SK-N-SH (cell line): ENCODE measurements at regions not wholly inside any gene's neighbourhood (a gene's known extent, or its start where the extent isn't known, plus 50 kb on each side); places are given as distances from the start of the nearest gene placed in this dataset.

Experiments
- CTCF ChIA-PET: fragments of 300-600, 350-600 bp; formaldehyde crosslinking; extraction: SDS; loops from one replicate; lab custom pipeline; 2021; lab: Yijun Ruan, JAX
- POLR2A ChIA-PET: fragments of 350-600 bp; sonication (Branson Sonifier 250); formaldehyde crosslinking; extraction: SDS; loops from one replicate; lab custom pipeline; 2020; ENCODE audit warnings: antibody characterized with exemption, inconsistent platforms; lab: Yijun Ruan, JAX
- DNase-seq: peaks from one replicate; pipeline ENCODE4 v3.0.0; 2012
- H2AFZ ChIP-seq: fragments of 200-600 bp; sonication (generic); 2 replicates; pipeline ENCODE4 v1.8.1; 2016; ENCODE audit warnings: antibody characterized with exemption, mild to moderate bottlenecking, low read depth
- H3F3A ChIP-seq: fragments of 200-600 bp; sonication (generic); replicated peaks from 2 replicates; pipeline ENCODE3; 2016; ENCODE audit warnings: antibody characterized with exemption, mild to moderate bottlenecking; ENCODE audit not compliant: insufficient read depth
- H3K27ac ChIP-seq, 2 experiments: fragments of 200-500 bp in 1 of 2; fragments of 200-600 bp in 1 of 2; sonication (Bioruptor generic) in 1 of 2; sonication (generic), shearing (Covaris generic) in 1 of 2; 2 replicates each; pipeline versions ENCODE4 v1.5.1 to v1.6.1; 2014 to 2016; ENCODE audit warnings: low read depth in 2 of 2, inconsistent platforms in 1 of 2, low read length in 1 of 2, mild to moderate bottlenecking in 1 of 2, mixed read lengths in 1 of 2
- H3K27me3 ChIP-seq: fragments of 200-600 bp; sonication (generic), shearing (Covaris generic); 2 replicates; pipeline ENCODE4 v1.6.1; 2016; ENCODE audit warnings: mixed run types; ENCODE audit not compliant: insufficient read depth
- H3K36me3 ChIP-seq, 2 experiments: fragments of 200-500 bp in 1 of 2; fragments of 200-600 bp in 1 of 2; sonication (Bioruptor generic) in 1 of 2; sonication (generic) in 1 of 2; replicated peaks in 1 of 2; 2 replicates each; pipeline versions ENCODE3 to v1.5.1; 2014 to 2016; ENCODE audit warnings: low read length in 1 of 2, mild to moderate bottlenecking in 1 of 2; ENCODE audit not compliant: insufficient read depth in 2 of 2, control insufficient read depth in 1 of 2
- H3K4me1 ChIP-seq, 2 experiments: fragments of 200-500 bp in 1 of 2; fragments of 200-600 bp in 1 of 2; sonication (Bioruptor generic) in 1 of 2; sonication (generic), shearing (Covaris generic) in 1 of 2; 2 replicates each; pipeline versions ENCODE4 v1.5.1 to v1.6.1; 2014 to 2016; ENCODE audit warnings: low read depth in 1 of 2, low read length in 1 of 2, mixed run types in 1 of 2; ENCODE audit not compliant: insufficient read depth in 2 of 2, control insufficient read depth in 1 of 2
- H3K4me2 ChIP-seq: fragments of 200-600 bp; sonication (generic), shearing (Covaris generic); 2 replicates; pipeline ENCODE4 v1.6.1; 2017; ENCODE audit warnings: mixed run types
- H3K4me3 ChIP-seq, 2 experiments: fragments of 200-500 bp in 1 of 2; fragments of 200-600 bp in 1 of 2; sonication (Bioruptor generic) in 1 of 2; sonication (generic), shearing (Covaris generic) in 1 of 2; 2 replicates each; pipeline versions ENCODE4 v1.5.1 to v1.8.1; 2014 to 2016; ENCODE audit warnings: low read depth in 2 of 2, inconsistent platforms in 1 of 2, low read length in 1 of 2, mild to moderate bottlenecking in 1 of 2, mixed read lengths in 1 of 2, moderate library complexity in 1 of 2
- H3K79me2 ChIP-seq: fragments of 200-600 bp; sonication (generic); 2 replicates; pipeline ENCODE4 v1.8.1; 2017; ENCODE audit warnings: mild to moderate bottlenecking; ENCODE audit not compliant: insufficient read depth
- H3K9ac ChIP-seq: fragments of 200-600 bp; sonication (generic); 2 replicates; pipeline ENCODE4 v1.6.1; 2017; ENCODE audit warnings: mixed run types
- H3K9me2 ChIP-seq: fragments of 200-600 bp; sonication (generic); 2 replicates; pipeline ENCODE4 v1.6.1; 2017; ENCODE audit warnings: mixed run types
- H3K9me3 ChIP-seq: fragments of 200-600 bp; sonication (generic); 2 replicates; pipeline ENCODE4 v1.6.1; 2017; ENCODE audit warnings: mixed run types, mild to moderate bottlenecking, moderate library complexity
- H4K20me1 ChIP-seq: fragments of 200-600 bp; sonication (generic); 2 replicates; pipeline ENCODE4 v1.6.1; 2017; ENCODE audit warnings: mild to moderate bottlenecking, mixed run types; ENCODE audit not compliant: insufficient read depth
- EP300 ChIP-seq, 2 experiments: IDR thresholded peaks; 2 replicates each; pipeline versions ENCODE4 v1.4.0 to v1.6.1; 2012; ENCODE audit warnings: borderline replicate concordance in 1 of 2, low read depth in 1 of 2, low read length in 1 of 2
- GABPA ChIP-seq: IDR thresholded peaks from 2 replicates; pipeline ENCODE4 v1.4.0; 2012; ENCODE audit warnings: low read depth, mild to moderate bottlenecking
- GATA2 ChIP-seq: sonication (generic); formaldehyde crosslinking; IDR thresholded peaks from 2 replicates; pipeline ENCODE4 v1.5.0; 2020; ENCODE audit warnings: mild to moderate bottlenecking, missing genetic modification reagents
- JUND ChIP-seq: IDR thresholded peaks from 2 replicates; pipeline ENCODE4 v1.4.0; 2012
- NRF1 ChIP-seq: IDR thresholded peaks from 2 replicates; pipeline ENCODE4 v1.6.1; 2012; ENCODE audit warnings: low read depth, mild to moderate bottlenecking, low read length
- RFX5 ChIP-seq: IDR thresholded peaks from 2 replicates; pipeline ENCODE4 v1.6.1; 2012; ENCODE audit warnings: mild to moderate bottlenecking, improper control_type of control experiment, low read length
- RXRA ChIP-seq: IDR thresholded peaks from 2 replicates; pipeline ENCODE4 v1.4.0; 2012; ENCODE audit warnings: low read depth, mild to moderate bottlenecking, borderline replicate concordance
- SMC3 ChIP-seq: IDR thresholded peaks from 2 replicates; pipeline ENCODE4 v1.6.1; 2012; ENCODE audit warnings: low read depth, low read length, improper control_type of control experiment
- YY1 ChIP-seq: IDR thresholded peaks from 2 replicates; pipeline ENCODE4 v1.4.0; 2012; ENCODE audit warnings: low read depth, mild to moderate bottlenecking
- WGBS: methylation state at CpG from one replicate; pipeline ENCODE4 v1.1.6; 2017; ENCODE audit warnings: low lambda C conversion rate; 5-methylcytosine and 5-hydroxymethylcytosine counted together
- TF ChIP-seq, protein P1 (sequence below): fragments of 200-600 bp; sonication (generic); IDR thresholded peaks from 2 replicates; pipeline ENCODE4 v1.6.1; 2017; ENCODE audit warnings: antibody characterized with exemption, mild to moderate bottlenecking, moderate library complexity
- TF ChIP-seq, protein P2 (sequence below): fragments of 150-350 bp; IDR thresholded peaks from 2 replicates; pipeline ENCODE4 v1.6.1; 2016; ENCODE audit warnings: mild to moderate bottlenecking, low read depth, low read length
- TF ChIP-seq, protein P3 (sequence below): fragments of 150-350 bp; IDR thresholded peaks from 2 replicates; pipeline ENCODE4 v1.6.1; 2017; ENCODE audit warnings: antibody characterized with exemption, low read length, low read depth, borderline replicate concordance

DNA sequence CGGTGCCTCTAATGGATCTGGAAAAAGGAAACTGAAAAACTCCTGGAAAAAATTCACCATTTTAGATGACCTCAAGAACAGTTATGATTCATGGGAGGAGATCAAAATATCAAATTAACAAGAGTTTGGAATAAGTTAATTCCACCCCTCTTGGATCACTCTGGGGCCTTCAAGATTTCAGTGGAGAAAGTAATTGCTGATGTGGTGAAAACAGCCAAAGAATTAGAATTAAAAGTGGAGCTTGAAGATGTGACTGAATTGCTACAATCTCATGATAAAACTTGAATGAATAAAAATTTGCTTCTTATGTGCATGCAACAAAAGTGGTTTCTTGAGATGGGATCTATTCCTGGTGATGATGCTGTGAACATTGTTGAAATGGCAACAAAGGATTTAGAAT is 974.4 kb upstream of the GYPC start:
- no peaks in the 10 kb centered on the region for H3K9me2 ChIP-seq
- H3F3A ChIP-seq = no peaks in the 10 kb centered on the region
- no peak overlapping the region for H3K4me2 ChIP-seq
- DNase-seq = no peak
- no peaks in the 10 kb centered on the region for H3K4me1 ChIP-seq
- TF ChIP-seq, protein P1, sequence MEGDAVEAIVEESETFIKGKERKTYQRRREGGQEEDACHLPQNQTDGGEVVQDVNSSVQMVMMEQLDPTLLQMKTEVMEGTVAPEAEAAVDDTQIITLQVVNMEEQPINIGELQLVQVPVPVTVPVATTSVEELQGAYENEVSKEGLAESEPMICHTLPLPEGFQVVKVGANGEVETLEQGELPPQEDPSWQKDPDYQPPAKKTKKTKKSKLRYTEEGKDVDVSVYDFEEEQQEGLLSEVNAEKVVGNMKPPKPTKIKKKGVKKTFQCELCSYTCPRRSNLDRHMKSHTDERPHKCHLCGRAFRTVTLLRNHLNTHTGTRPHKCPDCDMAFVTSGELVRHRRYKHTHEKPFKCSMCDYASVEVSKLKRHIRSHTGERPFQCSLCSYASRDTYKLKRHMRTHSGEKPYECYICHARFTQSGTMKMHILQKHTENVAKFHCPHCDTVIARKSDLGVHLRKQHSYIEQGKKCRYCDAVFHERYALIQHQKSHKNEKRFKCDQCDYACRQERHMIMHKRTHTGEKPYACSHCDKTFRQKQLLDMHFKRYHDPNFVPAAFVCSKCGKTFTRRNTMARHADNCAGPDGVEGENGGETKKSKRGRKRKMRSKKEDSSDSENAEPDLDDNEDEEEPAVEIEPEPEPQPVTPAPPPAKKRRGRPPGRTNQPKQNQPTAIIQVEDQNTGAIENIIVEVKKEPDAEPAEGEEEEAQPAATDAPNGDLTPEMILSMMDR = no peak
- TF ChIP-seq RXRA = no peak
- no peak for TF ChIP-seq EP300 (IDR thresholded peaks at IDR 0.05; ENCODE audit: borderline replicate concordance in 1 of 2, low read depth in 1 of 2, low read length in 1 of 2)
- no peak for TF ChIP-seq GABPA
- no peak for TF ChIP-seq NRF1
- TF ChIP-seq RFX5 = no peak
- TF ChIP-seq SMC3 = no peak
- TF ChIP-seq JUND = no peak
- TF ChIP-seq, protein P2, sequence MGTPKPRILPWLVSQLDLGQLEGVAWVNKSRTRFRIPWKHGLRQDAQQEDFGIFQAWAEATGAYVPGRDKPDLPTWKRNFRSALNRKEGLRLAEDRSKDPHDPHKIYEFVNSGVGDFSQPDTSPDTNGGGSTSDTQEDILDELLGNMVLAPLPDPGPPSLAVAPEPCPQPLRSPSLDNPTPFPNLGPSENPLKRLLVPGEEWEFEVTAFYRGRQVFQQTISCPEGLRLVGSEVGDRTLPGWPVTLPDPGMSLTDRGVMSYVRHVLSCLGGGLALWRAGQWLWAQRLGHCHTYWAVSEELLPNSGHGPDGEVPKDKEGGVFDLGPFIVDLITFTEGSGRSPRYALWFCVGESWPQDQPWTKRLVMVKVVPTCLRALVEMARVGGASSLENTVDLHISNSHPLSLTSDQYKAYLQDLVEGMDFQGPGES = no peak
- no peak for TF ChIP-seq GATA2 (CRISPR knock-in tag)
- CTCF ChIA-PET = interaction anchor here (1.4 kb wide), 1 partner anchor 19 kb away, joined by 4 read pairs; no protein-coding TSS in a partner anchor
- H3K36me3 ChIP-seq = no peaks in the 10 kb centered on the region
- H3K27ac ChIP-seq = no peak overlapping the region
- no peaks in the 10 kb centered on the region for H3K27me3 ChIP-seq
- WGBS = 4% methylated on average over 1 of the region's 1 CpG
- no peak overlapping the region for H2AFZ ChIP-seq
- H3K4me3 ChIP-seq = no peak overlapping the region
- H3K79me2 ChIP-seq = no peaks in the 10 kb centered on the region
- POLR2A ChIA-PET = no interaction called here
- H3K9ac ChIP-seq = no peak overlapping the region
- no peaks in the 10 kb centered on the region for H4K20me1 ChIP-seq
- H3K9me3 ChIP-seq = no peaks in the 10 kb centered on the region

DNA sequence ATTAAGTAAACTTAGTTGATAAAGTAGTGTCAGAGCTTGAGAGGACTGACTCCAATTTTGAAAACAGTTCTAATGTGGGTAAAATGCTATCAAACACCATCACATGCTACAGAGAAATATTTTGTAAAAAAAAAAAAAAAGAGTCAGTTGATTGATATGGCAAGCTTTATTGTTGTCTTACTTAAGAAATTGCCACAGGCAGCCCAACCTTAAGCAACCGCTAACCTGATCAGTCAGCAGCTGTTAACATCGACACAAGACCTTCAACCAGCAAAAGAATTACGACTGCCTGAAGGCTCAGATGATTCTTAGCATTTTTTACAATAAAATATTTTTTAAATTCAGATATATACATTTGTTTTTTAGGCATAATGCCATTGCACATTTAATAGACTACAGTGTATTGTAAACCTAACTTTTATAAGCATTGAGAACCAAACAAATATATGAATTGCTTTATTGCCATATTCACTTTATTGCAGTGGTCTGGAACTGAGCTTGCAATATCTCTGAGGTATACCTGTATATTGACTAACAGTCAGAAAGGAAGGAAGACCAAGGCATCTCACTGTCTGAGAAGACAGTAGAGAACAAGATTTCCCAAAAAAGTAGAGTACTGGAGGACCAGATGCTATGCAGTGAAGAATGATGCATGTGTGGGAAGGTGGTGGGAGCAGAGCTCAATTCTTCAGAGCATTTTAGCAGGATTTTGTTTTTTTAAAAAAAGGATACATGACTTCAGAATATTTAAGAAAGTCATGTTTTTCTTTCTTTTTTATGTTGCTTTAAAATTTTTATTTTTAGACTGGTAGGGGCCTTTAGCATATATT is 973.8 kb upstream of the GYPC start:
- TF ChIP-seq, protein P2 = no peak
- TF ChIP-seq YY1 (no peak), GABPA (no peak)
- TF ChIP-seq, protein P3, sequence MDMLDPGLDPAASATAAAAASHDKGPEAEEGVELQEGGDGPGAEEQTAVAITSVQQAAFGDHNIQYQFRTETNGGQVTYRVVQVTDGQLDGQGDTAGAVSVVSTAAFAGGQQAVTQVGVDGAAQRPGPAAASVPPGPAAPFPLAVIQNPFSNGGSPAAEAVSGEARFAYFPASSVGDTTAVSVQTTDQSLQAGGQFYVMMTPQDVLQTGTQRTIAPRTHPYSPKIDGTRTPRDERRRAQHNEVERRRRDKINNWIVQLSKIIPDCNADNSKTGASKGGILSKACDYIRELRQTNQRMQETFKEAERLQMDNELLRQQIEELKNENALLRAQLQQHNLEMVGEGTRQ = no peak
- no peak overlapping the region for H3K4me3 ChIP-seq
- H3K27ac ChIP-seq = no peak overlapping the region
- no peaks in the 10 kb centered on the region for H3K9me2 ChIP-seq
- H3K27me3 ChIP-seq = no peaks in the 10 kb centered on the region
- no peak overlapping the region for H3K9ac ChIP-seq
- H3K36me3 ChIP-seq = no peaks in the 10 kb centered on the region
- CTCF ChIA-PET = interaction anchor here (1.2 to 1.4 kb wide), 2 partner anchors 14 to 18 kb away, joined by 3 to 4 read pairs; no protein-coding TSS in a partner anchor
- no peaks in the 10 kb centered on the region for H3F3A ChIP-seq
- H2AFZ ChIP-seq = no peak overlapping the region
- H3K4me2 ChIP-seq = no peak overlapping the region
- POLR2A ChIA-PET = no interaction called here
- H3K9me3 ChIP-seq = no peaks in the 10 kb centered on the region
- no peak for DNase-seq
- no peaks in the 10 kb centered on the region for H3K79me2 ChIP-seq
- WGBS = 5% methylated on average over 3 of the region's 3 CpGs
- no peaks in the 10 kb centered on the region for H3K4me1 ChIP-seq
- H4K20me1 ChIP-seq = no peaks in the 10 kb centered on the region
